ENCODE measurements at regions not wholly inside any gene's neighbourhood (a gene's known extent, or its start where the extent isn't known, plus 50 kb on each side); places are given as distances from the start of the nearest gene placed in this dataset.

DNA sequence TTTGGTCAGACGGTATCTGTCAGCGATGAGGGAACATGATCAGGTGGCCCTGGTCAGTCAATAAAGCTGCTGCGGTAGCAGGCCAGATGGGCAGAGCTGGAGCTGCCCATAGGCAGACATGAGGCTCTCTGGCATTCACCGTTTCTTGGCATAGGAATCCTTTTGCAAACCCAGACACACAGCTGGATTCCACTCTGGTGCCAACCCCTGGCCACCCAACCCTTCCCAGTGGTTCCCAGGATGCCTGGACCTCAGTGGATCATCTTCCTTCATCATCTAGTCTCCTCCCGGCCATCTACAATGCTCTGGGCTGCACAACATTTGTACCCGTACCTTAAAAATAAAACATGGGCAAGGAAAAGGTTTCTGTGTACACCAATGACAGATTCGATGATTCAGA is 68.3 kb upstream of the ACTRT2 start:
- Histone ChIP-seq H3K9me3 (no peaks in the 10 kb centered on the region; the same call in none of the 3 replicates), H3K4me1 (no peaks in the 10 kb centered on the region), H3K4me3 (no peak overlapping the region), H3K4me2 (no peak overlapping the region), H3K27ac (no peak overlapping the region)
- POLR2A ChIA-PET, result no interaction called here
- ATAC-seq, result no peak
- CTCF ChIA-PET, result no interaction called here
- no peak for FAIRE-seq
- TF ChIP-seq ZNF302 (CRISPR knock-in tag; IDR thresholded peaks at IDR 0.05) (no peak), MAFK (IDR thresholded peaks at IDR 0.05; ENCODE audit: partially characterized antibody) (no peak)
- WGBS (ENCODE audit: missing lambda C conversion rate), result 37% methylated on average over 7 of the region's 7 CpGs
- DNase-seq (ENCODE audit: low read depth in 1 of 2, low spot score in 1 of 2), result no peak

- CTCF ChIA-PET, result no interaction called here
- no peak overlapping the region for H3K4me2 ChIP-seq
- H3K4me1 ChIP-seq, result no peaks in the 10 kb centered on the region
- no peak for TF ChIP-seq CBX2 (IDR thresholded peaks at IDR 0.05; ENCODE audit: borderline replicate concordance, low read depth)
- TF ChIP-seq CEBPB (IDR thresholded peaks at IDR 0.05), result no peak
- no peak for TF ChIP-seq CTCF (IDR thresholded peaks at IDR 0.05)
- no peak for TF ChIP-seq HES2 (IDR thresholded peaks at IDR 0.05)
- TF ChIP-seq MYC (IDR thresholded peaks at IDR 0.05; ENCODE audit: borderline replicate concordance, low read length), result no peak
- TF ChIP-seq ZSCAN20 (CRISPR knock-in tag; IDR thresholded peaks at IDR 0.05), result no peak
- TF ChIP-seq, protein P1, sequence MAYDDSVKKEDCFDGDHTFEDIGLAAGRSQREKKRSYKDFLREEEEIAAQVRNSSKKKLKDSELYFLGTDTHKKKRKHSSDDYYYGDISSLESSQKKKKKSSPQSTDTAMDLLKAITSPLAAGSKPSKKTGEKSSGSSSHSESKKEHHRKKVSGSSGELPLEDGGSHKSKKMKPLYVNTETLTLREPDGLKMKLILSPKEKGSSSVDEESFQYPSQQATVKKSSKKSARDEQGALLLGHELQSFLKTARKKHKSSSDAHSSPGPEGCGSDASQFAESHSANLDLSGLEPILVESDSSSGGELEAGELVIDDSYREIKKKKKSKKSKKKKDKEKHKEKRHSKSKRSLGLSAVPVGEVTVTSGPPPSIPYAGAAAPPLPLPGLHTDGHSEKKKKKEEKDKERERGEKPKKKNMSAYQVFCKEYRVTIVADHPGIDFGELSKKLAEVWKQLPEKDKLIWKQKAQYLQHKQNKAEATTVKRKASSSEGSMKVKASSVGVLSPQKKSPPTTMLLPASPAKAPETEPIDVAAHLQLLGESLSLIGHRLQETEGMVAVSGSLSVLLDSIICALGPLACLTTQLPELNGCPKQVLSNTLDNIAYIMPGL (CRISPR knock-in tag; IDR thresholded peaks at IDR 0.05; ENCODE audit: borderline replicate concordance), result no peak
- no peak for TF ChIP-seq FOSL2 (IDR thresholded peaks at IDR 0.05)
- TF ChIP-seq FOSL2 (CRISPR knock-in tag; IDR thresholded peaks at IDR 0.05), result no peak
- no peak for TF ChIP-seq GATA3 (IDR thresholded peaks at IDR 0.05; ENCODE audit: borderline replicate concordance)
- TF ChIP-seq, protein P2, sequence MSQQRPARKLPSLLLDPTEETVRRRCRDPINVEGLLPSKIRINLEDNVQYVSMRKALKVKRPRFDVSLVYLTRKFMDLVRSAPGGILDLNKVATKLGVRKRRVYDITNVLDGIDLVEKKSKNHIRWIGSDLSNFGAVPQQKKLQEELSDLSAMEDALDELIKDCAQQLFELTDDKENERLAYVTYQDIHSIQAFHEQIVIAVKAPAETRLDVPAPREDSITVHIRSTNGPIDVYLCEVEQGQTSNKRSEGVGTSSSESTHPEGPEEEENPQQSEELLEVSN (IDR thresholded peaks at IDR 0.05; ENCODE audit: borderline replicate concordance, low read depth), result no peak
- TF ChIP-seq, protein P3, sequence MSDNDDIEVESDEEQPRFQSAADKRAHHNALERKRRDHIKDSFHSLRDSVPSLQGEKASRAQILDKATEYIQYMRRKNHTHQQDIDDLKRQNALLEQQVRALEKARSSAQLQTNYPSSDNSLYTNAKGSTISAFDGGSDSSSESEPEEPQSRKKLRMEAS (IDR thresholded peaks at IDR 0.05), result no peak
- no peak for TF ChIP-seq ZNF302 (CRISPR knock-in tag; IDR thresholded peaks at IDR 0.05)
- TF ChIP-seq USF2 (IDR thresholded peaks at IDR 0.05), result no peak
- no peak for TF ChIP-seq ZC3H11A (IDR thresholded peaks at IDR 0.05)
- TF ChIP-seq KDM1A (IDR thresholded peaks at IDR 0.05; ENCODE audit: low read depth), result no peak
- TF ChIP-seq NFE2L2 (conservative IDR thresholded peaks at IDR 0.05; ENCODE audit: low read length), result no peak
- TF ChIP-seq TP53 (CRISPR knock-in tag; IDR thresholded peaks at IDR 0.05), result no peak
- no peak for TF ChIP-seq EP300 (IDR thresholded peaks at IDR 0.05)
- TF ChIP-seq PHF8 (IDR thresholded peaks at IDR 0.05; ENCODE audit: borderline replicate concordance, low read depth), result no peak
- DNase-seq (ENCODE audit: low read depth in 1 of 2, low spot score in 1 of 2) (no peak), FAIRE-seq (no peak), ATAC-seq (no peak)
- WGBS (ENCODE audit: missing lambda C conversion rate), result 0% methylated on average over 2 of the region's 2 CpGs
- no peak overlapping the region for H3K27ac ChIP-seq
- POLR2A ChIA-PET, result no interaction called here
- peaks cover 5% of the 10 kb centered on the region for H3K9me3 ChIP-seq
- no peak overlapping the region for H3K4me3 ChIP-seq
Observed at GRCh38 chr1:2953688-2954285, 67.5 kb upstream of the ACTRT2 start.

All from A549 (cell line).